AG04450 (cell line): ENCODE measurements at regions not wholly inside any gene's neighbourhood (a gene's known extent, or its start where the extent isn't known, plus 50 kb on each side); places are given as distances from the start of the nearest gene placed in this dataset.

Source experiments
- CTCF ChIA-PET: fragments of 300-600, 350-600 bp; formaldehyde crosslinking; extraction: SDS; loops from one replicate; lab custom pipeline; 2022; ENCODE audit warnings: antibody characterized with exemption, inconsistent platforms; lab: Charles Lee
- POLR2A ChIA-PET: fragments of 350-600 bp; formaldehyde crosslinking; extraction: SDS; loops from one replicate; lab custom pipeline; 2021; ENCODE audit warnings: antibody characterized with exemption, inconsistent platforms; lab: Yijun Ruan, JAX
- DNase-seq: peaks from one replicate; pipeline ENCODE4 v3.0.0-alpha.2; 2011; ENCODE audit warnings: low read depth, low spot score
- H3K27ac ChIP-seq: one replicate; pipeline ENCODE4 v1.5.1; 2012; ENCODE audit warnings: low read depth, low read length, control low read depth
- H3K27me3 ChIP-seq: one replicate; pipeline ENCODE4 v1.6.0; 2012; ENCODE audit warnings: low read length; ENCODE audit not compliant: control insufficient read depth, insufficient read depth
- H3K4me3 ChIP-seq: 2 replicates; pipeline ENCODE4 v1.5.1; 2011; ENCODE audit warnings: mild to moderate bottlenecking, low read depth, low read length, control low read depth
- H3K9me3 ChIP-seq: 2 replicates; pipeline ENCODE4 v1.5.1; 2012; ENCODE audit warnings: low read length; ENCODE audit not compliant: control insufficient read depth, insufficient read depth
- TF ChIP-seq, protein P1 (sequence below): IDR thresholded peaks from 2 replicates; pipeline ENCODE4 v1.5.1; 2011; ENCODE audit warnings: low read depth, low read length, control low read depth, inconsistent platforms

DNA sequence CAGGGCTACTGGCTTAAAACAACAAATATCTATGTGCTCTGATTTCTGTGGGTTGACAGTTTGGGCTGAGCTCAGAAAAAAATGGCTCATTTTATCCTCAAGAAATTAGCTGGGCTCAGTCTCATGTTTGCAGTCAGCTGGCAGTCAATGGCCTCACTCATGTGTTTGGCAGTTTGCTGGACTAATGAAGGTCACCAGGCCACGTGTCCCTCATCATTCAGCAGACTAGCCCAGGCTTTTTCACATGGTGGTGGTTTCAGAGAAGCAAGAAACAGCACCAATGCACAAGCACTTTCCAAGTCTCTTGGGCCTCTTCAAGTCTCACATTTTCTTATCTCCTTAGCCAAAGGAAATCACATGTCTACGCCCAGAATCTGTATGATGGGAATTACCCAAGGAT is 478.3 kb upstream of the PPP2R3A start:
- H3K27me3 ChIP-seq = no peaks in the 10 kb centered on the region
- ChIA-PET CTCF (interaction anchor here (0.7 to 1.8 kb wide), 3 partner anchors 16 to 692 kb away, joined by 3 to 7 read pairs (median 4); partner anchors contain the start of gene EPHB1), POLR2A (no interaction called here)
- DNase-seq = no peak
- TF ChIP-seq, protein P1, sequence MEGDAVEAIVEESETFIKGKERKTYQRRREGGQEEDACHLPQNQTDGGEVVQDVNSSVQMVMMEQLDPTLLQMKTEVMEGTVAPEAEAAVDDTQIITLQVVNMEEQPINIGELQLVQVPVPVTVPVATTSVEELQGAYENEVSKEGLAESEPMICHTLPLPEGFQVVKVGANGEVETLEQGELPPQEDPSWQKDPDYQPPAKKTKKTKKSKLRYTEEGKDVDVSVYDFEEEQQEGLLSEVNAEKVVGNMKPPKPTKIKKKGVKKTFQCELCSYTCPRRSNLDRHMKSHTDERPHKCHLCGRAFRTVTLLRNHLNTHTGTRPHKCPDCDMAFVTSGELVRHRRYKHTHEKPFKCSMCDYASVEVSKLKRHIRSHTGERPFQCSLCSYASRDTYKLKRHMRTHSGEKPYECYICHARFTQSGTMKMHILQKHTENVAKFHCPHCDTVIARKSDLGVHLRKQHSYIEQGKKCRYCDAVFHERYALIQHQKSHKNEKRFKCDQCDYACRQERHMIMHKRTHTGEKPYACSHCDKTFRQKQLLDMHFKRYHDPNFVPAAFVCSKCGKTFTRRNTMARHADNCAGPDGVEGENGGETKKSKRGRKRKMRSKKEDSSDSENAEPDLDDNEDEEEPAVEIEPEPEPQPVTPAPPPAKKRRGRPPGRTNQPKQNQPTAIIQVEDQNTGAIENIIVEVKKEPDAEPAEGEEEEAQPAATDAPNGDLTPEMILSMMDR = no peak
- H3K9me3 ChIP-seq = no peaks in the 10 kb centered on the region
- H3K4me3 ChIP-seq = no peak overlapping the region
- no peak overlapping the region for H3K27ac ChIP-seq

DNA sequence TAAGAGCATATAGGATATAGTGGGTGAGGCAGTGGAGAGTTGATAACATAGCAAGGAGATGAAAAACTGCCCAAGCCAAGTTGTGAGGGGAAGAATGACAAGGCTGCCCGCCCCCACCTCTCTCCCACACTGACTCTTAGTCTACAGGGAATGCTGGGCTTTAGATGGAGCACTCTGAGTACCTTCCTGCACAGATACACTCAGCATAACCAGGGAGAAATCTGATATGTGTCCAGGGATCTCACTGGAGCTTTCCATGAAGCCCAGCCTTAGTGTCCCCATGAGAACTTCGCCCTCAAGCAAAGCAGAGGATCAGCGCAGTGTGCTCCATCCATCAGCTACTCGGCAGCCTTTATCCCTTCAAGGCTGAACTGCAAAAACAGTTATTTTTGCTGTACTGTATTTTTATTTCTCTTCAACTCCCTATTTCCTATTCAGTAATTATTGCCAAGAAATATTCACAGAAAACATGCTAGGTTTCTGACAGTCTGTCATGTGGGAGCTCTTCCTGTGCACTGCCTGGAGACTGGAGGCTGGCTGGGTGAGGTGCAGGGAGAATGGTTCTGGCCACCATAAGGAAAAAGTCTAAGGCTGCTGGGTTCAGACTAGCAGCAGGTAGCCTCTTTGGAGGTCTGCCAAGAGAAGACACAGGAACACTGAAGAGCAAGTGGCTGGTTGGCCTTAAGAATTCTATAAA is 475.2 kb upstream of the PPP2R3A start:
- Histone ChIP-seq H3K27ac (no peak overlapping the region), H3K9me3 (no peaks in the 10 kb centered on the region), H3K27me3 (no peaks in the 10 kb centered on the region), H3K4me3 (no peak overlapping the region)
- TF ChIP-seq, protein P1 = no peak
- CTCF ChIA-PET = no interaction called here
- no peak for DNase-seq
- POLR2A ChIA-PET = no interaction called here

DNA sequence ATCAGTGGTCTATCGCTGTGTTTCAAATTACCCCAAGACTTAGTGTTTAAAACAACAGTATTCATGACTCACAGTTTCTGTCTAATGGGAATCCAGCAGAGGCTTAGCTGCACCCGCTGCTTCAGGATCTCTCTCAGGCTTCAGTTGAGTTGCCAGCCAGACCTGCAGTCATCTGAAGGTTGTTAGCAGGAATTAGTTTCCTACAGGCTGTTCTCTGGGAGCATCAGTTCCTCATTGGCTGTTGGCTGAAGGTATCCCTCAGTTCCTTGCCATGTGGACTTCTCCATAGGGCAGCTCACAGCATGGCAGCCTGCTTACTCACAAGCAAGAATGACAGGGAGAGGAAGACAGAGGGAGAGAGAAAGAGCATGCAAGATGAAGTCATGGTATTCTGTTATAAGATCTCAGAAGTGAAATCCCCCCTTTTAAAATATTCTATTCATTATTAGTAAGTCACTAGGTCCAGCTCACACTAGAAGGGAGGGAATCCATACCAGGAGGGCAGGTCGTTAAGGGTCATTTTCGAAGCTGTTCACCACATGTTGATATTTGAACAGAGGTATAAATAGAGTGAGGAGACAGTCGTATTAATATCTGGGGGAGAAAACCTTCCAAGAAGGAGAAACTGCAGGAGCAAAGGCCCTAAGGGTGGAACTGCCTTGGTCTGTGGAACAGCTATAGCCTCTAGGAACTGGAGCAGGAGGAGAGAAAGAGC is 473.9 kb upstream of the PPP2R3A start:
- TF ChIP-seq, protein P1 = no peak
- ChIA-PET POLR2A (no interaction called here), CTCF (interaction anchor here (0.9 kb wide), 1 partner anchor 13 kb away, joined by 3 read pairs; no protein-coding TSS in a partner anchor)
- Histone ChIP-seq H3K4me3 (no peak overlapping the region), H3K27me3 (no peaks in the 10 kb centered on the region), H3K9me3 (no peaks in the 10 kb centered on the region), H3K27ac (peak overlapping the region; percentile 39)
- no peak for DNase-seq

DNA sequence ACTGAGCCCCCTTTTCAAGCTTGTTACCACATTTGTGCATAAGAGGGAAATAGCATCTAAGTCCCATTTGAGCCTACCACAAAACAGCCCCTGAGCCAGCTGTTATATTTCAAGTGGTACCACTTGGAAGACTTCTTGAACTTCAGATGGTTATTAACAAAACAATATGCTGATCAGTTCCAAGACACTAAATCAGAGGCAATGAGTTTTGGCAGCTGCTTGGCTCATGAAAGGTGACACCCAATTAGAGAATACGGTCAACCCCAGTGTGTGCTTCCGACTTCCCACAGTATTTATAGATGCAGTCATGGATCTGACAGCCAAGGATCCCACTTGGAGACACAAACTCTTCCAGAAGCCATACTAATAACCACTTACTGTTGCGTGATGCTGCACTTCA is 469.6 kb upstream of the PPP2R3A start:
- TF ChIP-seq, protein P1 = no peak
- DNase-seq = no peak
- no peak overlapping the region for H3K27ac ChIP-seq
- CTCF ChIA-PET = no interaction called here
- POLR2A ChIA-PET = no interaction called here
- no peak overlapping the region for H3K4me3 ChIP-seq
- no peaks in the 10 kb centered on the region for H3K27me3 ChIP-seq
- H3K9me3 ChIP-seq = no peaks in the 10 kb centered on the region

DNA sequence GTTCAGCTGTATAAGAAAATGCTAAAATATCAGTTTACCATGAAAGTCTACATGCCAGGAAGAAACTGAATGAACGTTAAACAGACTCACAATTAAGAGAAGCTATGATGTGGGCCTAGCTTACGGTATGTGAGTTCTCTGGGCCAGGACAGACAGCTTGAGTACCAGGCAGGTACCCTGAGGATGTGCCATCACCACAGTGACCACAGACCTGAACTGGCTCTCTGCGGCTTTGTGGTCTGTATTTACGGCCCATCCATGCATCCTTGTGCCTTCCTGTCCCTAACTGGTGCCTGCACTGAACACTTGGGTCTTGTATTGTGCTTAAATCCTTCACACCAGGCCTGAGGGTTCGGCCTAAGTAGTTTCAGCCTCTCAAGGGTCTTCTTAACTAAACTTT is 467.5 kb upstream of the PPP2R3A start:
- ChIA-PET CTCF (no interaction called here), POLR2A (no interaction called here)
- TF ChIP-seq, protein P1 = no peak
- Histone ChIP-seq H3K9me3 (no peaks in the 10 kb centered on the region), H3K4me3 (no peak overlapping the region), H3K27me3 (peaks cover 6% of the 10 kb centered on the region), H3K27ac (no peak overlapping the region)
- DNase-seq = no peak
